Astrocyte of the spinal cord (primary cell): ENCODE measurements at regions not wholly inside any gene's neighbourhood (a gene's known extent, or its start where the extent isn't known, plus 50 kb on each side); places are given as distances from the start of the nearest gene placed in this dataset.
"Not testable (repeated sequence)": the region's sequence is repeated elsewhere in the genome, so short reads cannot be mapped to it uniquely, and the experiment has no call there.

Source experiments
- DNase-seq: peaks from one replicate; pipeline ENCODE4 v3.0.0; 2011; ENCODE audit warnings: low read depth, low spot score
- H3K4me3 ChIP-seq: 2 replicates; pipeline ENCODE4 v1.5.1; 2011; ENCODE audit warnings: low read depth, mild to moderate bottlenecking, low read length, moderate library complexity
- in situ Hi-C: cut with HindIII; loops from 2 replicates; pipeline ENCODE4 v1.10.0; 2017; ENCODE audit warnings: low sequenced_read_pairs
- TF ChIP-seq, protein P1 (sequence below): IDR thresholded peaks from 2 replicates; pipeline ENCODE4 v1.5.1; 2012; ENCODE audit warnings: low read depth, mild to moderate bottlenecking, low read length, inconsistent platforms

GRCh38 chr5:56410696-56411095, 177.6 kb upstream of the ANKRD55 start:
- DNase-seq, result no peak
- no peak overlapping the region for H3K4me3 ChIP-seq
- TF ChIP-seq, protein P1, sequence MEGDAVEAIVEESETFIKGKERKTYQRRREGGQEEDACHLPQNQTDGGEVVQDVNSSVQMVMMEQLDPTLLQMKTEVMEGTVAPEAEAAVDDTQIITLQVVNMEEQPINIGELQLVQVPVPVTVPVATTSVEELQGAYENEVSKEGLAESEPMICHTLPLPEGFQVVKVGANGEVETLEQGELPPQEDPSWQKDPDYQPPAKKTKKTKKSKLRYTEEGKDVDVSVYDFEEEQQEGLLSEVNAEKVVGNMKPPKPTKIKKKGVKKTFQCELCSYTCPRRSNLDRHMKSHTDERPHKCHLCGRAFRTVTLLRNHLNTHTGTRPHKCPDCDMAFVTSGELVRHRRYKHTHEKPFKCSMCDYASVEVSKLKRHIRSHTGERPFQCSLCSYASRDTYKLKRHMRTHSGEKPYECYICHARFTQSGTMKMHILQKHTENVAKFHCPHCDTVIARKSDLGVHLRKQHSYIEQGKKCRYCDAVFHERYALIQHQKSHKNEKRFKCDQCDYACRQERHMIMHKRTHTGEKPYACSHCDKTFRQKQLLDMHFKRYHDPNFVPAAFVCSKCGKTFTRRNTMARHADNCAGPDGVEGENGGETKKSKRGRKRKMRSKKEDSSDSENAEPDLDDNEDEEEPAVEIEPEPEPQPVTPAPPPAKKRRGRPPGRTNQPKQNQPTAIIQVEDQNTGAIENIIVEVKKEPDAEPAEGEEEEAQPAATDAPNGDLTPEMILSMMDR, result no peak
- in situ Hi-C loops, result no loop called here

DNA sequence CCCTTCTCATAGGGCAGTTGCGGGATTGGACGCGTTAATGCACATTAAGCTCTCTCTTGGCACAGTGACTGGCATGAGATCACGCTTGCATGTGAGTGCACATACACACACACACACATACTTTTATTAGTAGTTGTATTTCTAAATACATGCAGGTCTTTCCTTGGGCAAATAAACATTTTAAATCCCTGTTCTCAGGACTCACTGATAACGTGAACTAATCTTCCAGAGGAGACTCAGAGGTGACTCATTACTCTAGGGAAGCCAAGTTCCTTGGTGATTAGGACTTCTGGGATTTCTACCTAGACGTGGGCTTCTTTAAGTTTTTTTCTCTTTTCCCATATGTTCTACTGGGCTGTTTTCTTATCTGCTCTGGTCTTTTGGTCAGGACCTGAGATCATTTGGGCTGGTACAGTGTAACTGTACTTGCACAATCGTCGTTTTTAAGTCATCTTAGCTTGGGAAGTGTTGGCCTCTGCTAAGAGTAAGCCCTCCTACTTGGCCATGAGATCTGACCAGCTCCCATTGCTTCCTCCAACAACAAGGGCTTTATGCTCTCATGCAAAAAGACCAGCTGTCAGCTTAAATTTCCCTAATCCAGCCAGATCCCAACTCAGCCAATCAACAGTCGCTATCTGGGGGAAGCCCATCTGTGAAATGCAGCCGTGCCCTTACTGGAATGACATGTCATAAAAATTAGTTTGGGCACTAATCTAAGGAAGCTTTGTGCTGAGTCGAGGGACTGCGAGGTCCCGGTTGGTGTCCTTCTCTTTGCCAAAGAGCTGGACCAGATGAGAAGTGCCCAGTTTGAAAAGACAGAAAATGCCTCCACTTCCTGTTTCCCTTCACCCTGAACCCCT, 176.4 kb upstream of the ANKRD55 start:
- TF ChIP-seq, protein P1, result no peak
- in situ Hi-C loops, result no loop called here
- peak; percentile 59 for DNase-seq
- H3K4me3 ChIP-seq, result no peak overlapping the region

GRCh38 chr5:56406838-56407237, 173.7 kb upstream of the ANKRD55 start:
- DNase-seq, result no peak
- H3K4me3 ChIP-seq, result no peak overlapping the region
- in situ Hi-C loops, result no loop called here
- TF ChIP-seq, protein P1, result no peak

DNA sequence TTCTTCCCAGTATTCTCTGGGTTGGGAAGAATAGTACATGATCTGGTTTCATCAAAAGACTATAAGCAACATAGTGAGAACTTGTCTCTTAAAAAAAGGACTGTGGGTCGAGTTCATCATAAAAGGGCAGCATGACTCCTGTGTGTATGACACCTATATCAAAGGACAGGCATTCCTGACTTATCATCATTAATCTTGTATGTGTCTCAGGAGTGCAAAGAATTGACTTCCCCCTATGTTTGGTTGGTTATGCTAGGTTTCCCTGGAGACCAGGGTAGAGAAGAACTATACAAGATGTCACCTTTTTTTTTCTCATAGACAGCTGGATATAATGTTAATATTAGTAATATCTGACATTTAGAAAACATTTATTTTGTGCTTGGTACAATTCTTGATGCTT, 173.1 kb upstream of the ANKRD55 start:
- H3K4me3 ChIP-seq, result no peak overlapping the region
- TF ChIP-seq, protein P1, result no peak
- no peak for DNase-seq
- in situ Hi-C loops, result no loop called here

DNA sequence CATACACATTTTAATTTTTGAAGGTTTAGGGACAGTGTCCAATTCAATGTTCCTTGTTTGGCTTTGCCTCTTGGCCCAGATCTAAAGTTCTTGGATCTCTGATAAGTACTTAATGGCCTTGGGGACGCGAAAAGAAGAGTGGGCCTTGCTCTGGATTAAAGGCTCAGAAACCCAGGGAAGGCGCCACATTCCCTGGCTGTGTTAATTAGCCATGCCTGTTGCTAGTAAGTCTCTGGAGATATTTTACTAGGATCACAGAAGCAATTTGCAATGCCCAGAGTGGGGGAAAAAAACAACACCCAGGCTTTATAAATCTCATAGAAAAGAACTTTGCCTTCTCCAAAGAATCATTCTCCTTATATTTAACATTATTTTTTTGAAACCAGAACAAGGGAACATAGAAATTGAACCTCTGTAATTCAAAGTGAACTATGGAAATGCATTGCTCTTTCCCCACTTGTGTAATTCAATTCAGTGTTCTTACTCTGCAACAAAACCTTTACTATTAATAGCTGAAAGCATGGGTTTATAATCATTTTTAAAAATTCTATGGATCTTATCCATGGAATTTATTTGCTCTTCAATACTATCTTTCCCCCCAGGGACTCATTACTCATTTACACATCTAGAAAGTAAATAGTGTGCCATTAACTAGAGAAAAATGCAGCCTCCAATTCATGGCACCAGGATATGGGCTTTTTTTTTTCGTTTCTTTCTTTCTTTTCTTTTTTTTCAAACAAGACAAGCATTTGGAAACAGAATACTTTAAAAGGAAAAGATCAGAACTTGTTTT, 172.2 kb upstream of the ANKRD55 start:
- no peak overlapping the region for H3K4me3 ChIP-seq
- TF ChIP-seq, protein P1, result no peak
- DNase-seq, result no peak
- in situ Hi-C loops, result no loop called here

- DNase-seq, result no peak
- H3K4me3 ChIP-seq, result no peak overlapping the region
- in situ Hi-C loops, result no loop called here
- TF ChIP-seq, protein P1, result no peak
These were observed 169.4 kb upstream of the ANKRD55 start for GRCh38 chr5:56402266-56403220.

DNA sequence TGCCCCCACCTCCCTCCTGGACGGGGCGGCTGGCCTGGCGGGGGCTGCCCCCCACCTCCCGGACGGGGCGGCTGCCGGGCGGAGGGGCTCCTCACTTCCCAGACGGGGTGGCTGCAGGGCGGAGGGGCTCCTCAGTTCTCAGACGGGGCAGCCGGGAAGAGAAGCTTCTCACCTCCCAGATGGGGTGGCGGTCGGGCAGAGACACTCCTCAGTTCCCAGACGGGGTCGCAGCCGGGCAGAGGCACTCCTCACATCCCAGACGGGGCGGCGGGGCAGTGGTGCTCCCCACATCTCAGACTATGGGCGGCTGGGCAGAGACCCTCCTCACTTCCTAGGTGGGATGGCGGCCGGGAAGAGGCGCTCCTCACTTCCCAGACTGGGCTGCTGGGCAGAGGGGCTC, 164.7 kb upstream of the ANKRD55 start:
- DNase-seq, H3K4me3 ChIP-seq, in situ Hi-C loops: not testable (repeated sequence)
